LNCaP clone FGC (cell line): ENCODE measurements at regions not wholly inside any gene's neighbourhood (a gene's known extent, or its start where the extent isn't known, plus 50 kb on each side); places are given as distances from the start of the nearest gene placed in this dataset.

Experiments used
- DNase-seq: peaks from one replicate; pipeline ENCODE4 v3.0.0-alpha.2; 2011; ENCODE audit warnings: low read depth
- H3K4me3 ChIP-seq: 2 replicates; pipeline ENCODE4 v1.5.1; 2011; ENCODE audit warnings: mild to moderate bottlenecking, low read depth, low read length, control low read depth
- TF ChIP-seq, protein P1 (sequence below): IDR thresholded peaks from 2 replicates; pipeline ENCODE4 v1.5.1; 2012; ENCODE audit warnings: mild to moderate bottlenecking; ENCODE audit not compliant: control insufficient read depth, insufficient read depth; ENCODE audit errors: extremely low read depth

DNA sequence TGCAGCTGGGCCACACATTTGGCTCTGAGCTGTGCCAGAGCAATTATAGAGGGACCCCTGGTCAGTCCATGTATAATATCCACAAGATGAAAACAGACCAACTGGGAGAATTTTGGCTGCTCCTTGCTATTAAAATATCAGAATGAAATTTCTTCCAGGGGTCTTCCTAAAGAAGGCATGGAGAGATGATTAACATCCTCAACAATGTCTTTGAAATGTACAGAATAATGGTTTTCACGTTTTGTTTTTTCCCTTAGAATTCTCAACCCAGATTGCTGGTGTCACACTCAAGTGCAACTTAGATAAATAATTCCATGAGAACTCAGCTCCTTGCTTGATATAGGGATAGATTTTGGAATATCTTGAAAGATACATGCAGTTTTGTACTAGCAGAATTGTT is 148.3 kb upstream of the SLC24A2 start:
- no peak for DNase-seq
- TF ChIP-seq, protein P1, sequence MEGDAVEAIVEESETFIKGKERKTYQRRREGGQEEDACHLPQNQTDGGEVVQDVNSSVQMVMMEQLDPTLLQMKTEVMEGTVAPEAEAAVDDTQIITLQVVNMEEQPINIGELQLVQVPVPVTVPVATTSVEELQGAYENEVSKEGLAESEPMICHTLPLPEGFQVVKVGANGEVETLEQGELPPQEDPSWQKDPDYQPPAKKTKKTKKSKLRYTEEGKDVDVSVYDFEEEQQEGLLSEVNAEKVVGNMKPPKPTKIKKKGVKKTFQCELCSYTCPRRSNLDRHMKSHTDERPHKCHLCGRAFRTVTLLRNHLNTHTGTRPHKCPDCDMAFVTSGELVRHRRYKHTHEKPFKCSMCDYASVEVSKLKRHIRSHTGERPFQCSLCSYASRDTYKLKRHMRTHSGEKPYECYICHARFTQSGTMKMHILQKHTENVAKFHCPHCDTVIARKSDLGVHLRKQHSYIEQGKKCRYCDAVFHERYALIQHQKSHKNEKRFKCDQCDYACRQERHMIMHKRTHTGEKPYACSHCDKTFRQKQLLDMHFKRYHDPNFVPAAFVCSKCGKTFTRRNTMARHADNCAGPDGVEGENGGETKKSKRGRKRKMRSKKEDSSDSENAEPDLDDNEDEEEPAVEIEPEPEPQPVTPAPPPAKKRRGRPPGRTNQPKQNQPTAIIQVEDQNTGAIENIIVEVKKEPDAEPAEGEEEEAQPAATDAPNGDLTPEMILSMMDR: no peak
- H3K4me3 ChIP-seq: no peak overlapping the region

DNA sequence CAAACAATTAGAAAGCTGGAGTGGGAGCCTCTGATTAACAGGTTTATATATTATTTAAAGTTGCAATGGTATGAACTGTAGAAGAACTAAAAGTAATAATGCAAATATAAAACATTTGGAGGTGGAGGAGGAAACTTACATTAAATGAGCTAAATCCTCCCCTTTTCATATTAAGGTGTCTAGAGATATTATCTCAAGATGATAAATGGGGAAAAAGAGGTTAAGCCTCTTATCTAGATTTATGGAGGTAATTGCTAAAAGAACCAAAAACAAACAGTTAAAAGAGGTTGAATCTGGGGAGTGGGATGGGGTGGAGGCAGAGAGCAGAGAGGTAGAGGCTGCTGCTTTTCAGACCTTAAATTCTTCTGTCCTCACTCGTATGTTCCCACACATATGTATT is 147.8 kb upstream of the SLC24A2 start:
- no peak overlapping the region for H3K4me3 ChIP-seq
- DNase-seq: no peak
- TF ChIP-seq, protein P1: no peak

DNA sequence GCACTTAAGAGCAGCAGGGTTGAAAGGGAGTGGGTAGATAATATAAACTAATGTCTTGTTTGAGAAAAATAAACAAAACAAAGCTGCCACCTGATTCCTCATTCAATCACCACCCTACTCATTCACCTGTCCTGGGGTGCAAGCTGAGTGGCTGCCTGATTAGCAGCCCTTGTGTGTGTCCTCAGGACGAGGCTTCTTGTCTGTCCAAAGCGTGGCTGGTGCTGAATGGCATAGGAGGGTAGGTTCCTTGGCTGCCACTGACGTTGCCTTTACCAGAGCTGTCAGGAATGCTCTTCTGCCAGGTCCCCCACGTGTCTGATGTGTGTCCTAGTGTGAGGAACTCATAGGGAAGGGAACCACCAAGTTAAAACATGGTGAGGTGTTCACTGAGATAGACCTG is 146.6 kb upstream of the SLC24A2 start:
- DNase-seq: no peak
- TF ChIP-seq, protein P1: no peak
- no peak overlapping the region for H3K4me3 ChIP-seq

DNA sequence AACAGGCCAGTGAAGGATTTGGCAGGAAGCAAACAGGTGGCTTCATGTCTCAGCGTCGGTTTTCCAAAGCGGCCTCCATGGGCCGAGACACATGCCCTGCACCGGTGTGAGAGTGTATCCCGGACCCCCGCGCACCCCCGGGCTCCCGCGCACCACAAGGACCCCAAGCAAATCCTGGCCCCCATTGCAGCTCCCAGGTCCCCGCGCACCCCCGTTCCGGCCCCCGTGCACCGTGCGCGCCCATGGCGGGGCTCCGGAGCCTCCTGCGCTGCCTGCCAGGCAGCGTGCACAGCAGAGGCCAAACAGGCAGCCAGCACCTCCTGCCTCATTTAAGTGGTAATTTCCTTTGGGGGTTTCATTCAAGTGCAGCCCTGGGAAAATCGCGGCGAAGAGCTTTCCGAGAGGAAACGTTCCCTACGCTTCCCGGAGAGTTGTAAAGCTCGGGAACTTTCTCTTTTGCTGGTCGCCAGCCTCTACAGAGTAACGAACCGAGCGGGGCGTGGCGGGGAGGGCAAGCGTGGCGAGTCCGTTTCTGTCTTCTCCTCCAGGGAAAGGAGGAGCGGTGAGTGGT is 145.5 kb upstream of the SLC24A2 start:
- H3K4me3 ChIP-seq: no peak overlapping the region
- TF ChIP-seq, protein P1: no peak
- no peak for DNase-seq

DNA sequence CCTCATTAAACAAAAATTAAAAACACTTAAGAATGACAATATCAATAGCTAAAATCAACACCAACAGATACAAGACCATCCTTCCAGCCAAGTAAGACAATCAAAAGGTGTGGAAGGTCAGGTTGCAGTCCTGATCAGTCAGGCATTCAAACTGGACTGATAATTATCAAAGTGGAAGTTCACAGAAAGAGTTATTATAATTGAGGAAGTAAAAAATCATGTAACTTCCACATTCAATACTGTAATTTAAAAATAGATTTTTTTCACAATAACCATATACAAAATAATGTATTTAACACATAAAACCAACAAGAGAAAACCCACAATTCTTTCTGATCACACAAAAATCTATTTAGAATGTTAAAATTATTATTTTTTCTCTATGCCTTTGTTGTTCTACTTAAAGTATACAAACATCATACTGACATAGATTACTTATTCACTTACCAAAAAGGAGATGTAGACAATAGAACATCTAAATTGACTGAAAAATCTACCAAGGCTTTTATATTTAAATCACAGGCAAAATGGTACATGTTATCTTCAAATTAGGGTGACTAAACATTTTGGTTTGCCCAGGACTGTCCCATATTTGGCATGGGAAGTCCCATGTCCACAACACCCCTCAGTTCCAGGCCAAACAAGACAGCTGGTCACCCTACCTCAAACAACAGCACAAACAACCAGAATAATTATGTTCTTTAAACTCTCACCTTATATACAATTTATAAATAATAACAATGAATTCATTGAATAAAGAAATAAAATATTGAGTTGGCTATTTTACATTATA is 142.5 kb upstream of the SLC24A2 start:
- no peak overlapping the region for H3K4me3 ChIP-seq
- no peak for DNase-seq
- TF ChIP-seq, protein P1: no peak

DNA sequence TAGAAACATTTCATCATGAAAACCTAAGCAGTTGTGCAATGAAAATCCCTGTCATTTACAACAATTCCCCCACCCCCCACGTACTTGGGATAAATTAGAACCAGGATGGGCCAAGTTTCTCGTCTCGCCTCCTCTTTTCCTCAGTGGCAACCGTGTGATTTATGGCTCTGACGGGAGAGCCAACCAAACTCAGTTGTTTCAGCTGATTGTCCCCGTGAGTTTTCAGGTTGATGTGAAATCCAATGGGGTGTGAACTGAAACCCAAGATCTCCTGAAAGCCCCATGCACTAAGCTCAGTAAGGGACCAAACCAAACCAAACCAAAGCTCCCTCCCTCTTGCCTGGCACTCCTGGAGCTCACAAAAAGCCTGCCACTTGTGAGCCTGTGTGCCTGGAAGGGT is 138.7 kb upstream of the SLC24A2 start:
- TF ChIP-seq, protein P1: no peak
- DNase-seq: no peak
- no peak overlapping the region for H3K4me3 ChIP-seq
